WTC11 (cell line): ENCODE measurements at regions not wholly inside any gene's neighbourhood (a gene's known extent, or its start where the extent isn't known, plus 50 kb on each side); places are given as distances from the start of the nearest gene placed in this dataset.

Experiments
- ATF3 ChIP-seq: sonication (generic); formaldehyde crosslinking; conservative IDR thresholded peaks from 2 replicates; pipeline ENCODE4 v1.8.1; 2022; ENCODE audit warnings: mild to moderate bottlenecking, missing genetic modification reagents
- CREB1 ChIP-seq: sonication (generic); formaldehyde crosslinking; IDR thresholded peaks from 2 replicates; pipeline ENCODE4 v1.8.0; 2023; ENCODE audit warnings: mild to moderate bottlenecking, missing genetic modification reagents
- CTCF ChIP-seq: fragments of 200-600 bp; IDR thresholded peaks from 2 replicates; pipeline ENCODE4 v1.8.0; 2022; ENCODE audit warnings: antibody characterized with exemption
- E2F1 ChIP-seq: sonication (generic); formaldehyde crosslinking; IDR thresholded peaks from 2 replicates; pipeline ENCODE4 v1.8.0; 2022; ENCODE audit warnings: mild to moderate bottlenecking, missing genetic modification reagents
- GABPB1 ChIP-seq: sonication (generic); formaldehyde crosslinking; IDR thresholded peaks from 2 replicates; pipeline ENCODE4 v1.8.1; 2023; ENCODE audit warnings: mild to moderate bottlenecking, missing genetic modification reagents
- HMGXB4 ChIP-seq: sonication (generic); formaldehyde crosslinking; IDR thresholded peaks from 2 replicates; pipeline ENCODE4 v1.8.1; 2023; ENCODE audit warnings: mild to moderate bottlenecking, moderate library complexity, missing genetic modification reagents
- NFYB ChIP-seq: sonication (generic); formaldehyde crosslinking; conservative IDR thresholded peaks from 2 replicates; pipeline ENCODE4 v1.8.0; 2022; ENCODE audit warnings: low read depth, missing genetic modification reagents
- NR2C2 ChIP-seq: sonication (generic); formaldehyde crosslinking; IDR thresholded peaks from 2 replicates; pipeline ENCODE4 v1.8.0; 2022; ENCODE audit warnings: mild to moderate bottlenecking, missing genetic modification reagents
- SP1 ChIP-seq: sonication (generic); formaldehyde crosslinking; conservative IDR thresholded peaks from 2 replicates; pipeline ENCODE4 v1.8.1; 2022; ENCODE audit warnings: missing genetic modification reagents
- TEAD4 ChIP-seq: sonication (generic); formaldehyde crosslinking; IDR thresholded peaks from 2 replicates; pipeline ENCODE4 v1.8.0; 2022; ENCODE audit warnings: mild to moderate bottlenecking, missing genetic modification reagents
- USF2 ChIP-seq: sonication (generic); formaldehyde crosslinking; IDR thresholded peaks from 2 replicates; pipeline ENCODE4 v1.8.1; 2023; ENCODE audit warnings: mild to moderate bottlenecking, missing genetic modification reagents, moderate library complexity
- ZBTB43 ChIP-seq: sonication (generic); formaldehyde crosslinking; IDR thresholded peaks from 2 replicates; pipeline ENCODE4 v1.8.1; 2023; ENCODE audit warnings: mild to moderate bottlenecking, missing genetic modification reagents

- TF ChIP-seq SP1 (CRISPR knock-in tag) (no peak), TEAD4 (CRISPR knock-in tag) (no peak), NR2C2 (CRISPR knock-in tag) (no peak), E2F1 (CRISPR knock-in tag) (no peak), HMGXB4 (CRISPR knock-in tag) (no peak), USF2 (CRISPR knock-in tag) (no peak), ZBTB43 (no peak), NFYB (no peak), CTCF (no peak), GABPB1 (CRISPR knock-in tag) (no peak), CREB1 (CRISPR knock-in tag) (no peak), ATF3 (CRISPR knock-in tag) (no peak)
Measured at GRCh38 chr10:21042536-21042935, 145.4 kb upstream of the NEBL start.
